Ectodermal cell (in vitro differentiated cells): ENCODE measurements at regions not wholly inside any gene's neighbourhood (a gene's known extent, or its start where the extent isn't known, plus 50 kb on each side); places are given as distances from the start of the nearest gene placed in this dataset.

Experiments used
- H3K27ac ChIP-seq: 2 replicates; pipeline ENCODE4 v1.7.0; 2013; ENCODE audit warnings: mild to moderate bottlenecking, low read depth, low read length; ENCODE audit not compliant: insufficient read depth, poor library complexity, severe bottlenecking
- H3K27me3 ChIP-seq: 2 replicates; pipeline ENCODE4 v1.7.0; 2013; ENCODE audit warnings: mild to moderate bottlenecking, low read length; ENCODE audit not compliant: insufficient read depth, control insufficient read depth, poor library complexity, severe bottlenecking
- H3K36me3 ChIP-seq: one replicate; pipeline ENCODE4 v1.7.0; 2013; ENCODE audit warnings: low read length; ENCODE audit not compliant: control insufficient read depth, insufficient read depth
- H3K4me1 ChIP-seq: one replicate; pipeline ENCODE4 v1.7.0; 2013; ENCODE audit warnings: low read length; ENCODE audit not compliant: control insufficient read depth, insufficient read depth
- H3K4me3 ChIP-seq: 2 replicates; pipeline ENCODE4 v1.7.0; 2013; ENCODE audit warnings: low read depth, low read length, control low read depth; ENCODE audit not compliant: insufficient read depth
- H3K9me3 ChIP-seq: 2 replicates; pipeline ENCODE4 v1.7.0; 2013; ENCODE audit warnings: mild to moderate bottlenecking, low read length, moderate library complexity; ENCODE audit not compliant: control insufficient read depth
- WGBS, 2 experiments: methylation state at CpG; one replicate each; pipeline ENCODE4 v1.1.7; 2013; ENCODE audit warnings: missing lambda C conversion rate in 2 of 2; 5-methylcytosine and 5-hydroxymethylcytosine counted together

DNA sequence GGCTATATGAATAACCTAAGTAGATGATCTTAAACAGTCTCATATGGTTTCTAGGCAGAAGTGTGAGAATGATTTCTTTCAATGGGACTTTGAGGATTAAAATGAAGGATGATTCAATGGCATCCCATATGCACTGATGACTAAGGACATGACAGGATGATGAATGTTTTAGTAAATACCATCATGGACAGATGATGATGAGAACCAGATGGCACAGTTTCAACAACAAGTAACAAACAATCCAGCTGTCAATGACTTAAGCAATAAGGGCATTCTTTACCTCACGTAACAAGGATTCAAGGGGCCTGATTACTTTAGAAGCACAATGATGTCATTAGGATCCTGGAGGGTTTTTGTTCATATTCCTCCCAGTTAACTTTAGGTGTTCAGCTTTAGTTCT, 2678.4 kb downstream of the PCDH9 start:
- no peaks in the 10 kb centered on the region for H3K4me1 ChIP-seq
- WGBS, 2 experiments, result 50 to 71% methylated on average over 1 of the region's 1 CpG
- no peak overlapping the region for H3K4me3 ChIP-seq
- H3K27me3 ChIP-seq, result no peaks in the 10 kb centered on the region
- H3K9me3 ChIP-seq, result no peaks in the 10 kb centered on the region
- H3K36me3 ChIP-seq, result no peaks in the 10 kb centered on the region
- H3K27ac ChIP-seq, result no peak overlapping the region

DNA sequence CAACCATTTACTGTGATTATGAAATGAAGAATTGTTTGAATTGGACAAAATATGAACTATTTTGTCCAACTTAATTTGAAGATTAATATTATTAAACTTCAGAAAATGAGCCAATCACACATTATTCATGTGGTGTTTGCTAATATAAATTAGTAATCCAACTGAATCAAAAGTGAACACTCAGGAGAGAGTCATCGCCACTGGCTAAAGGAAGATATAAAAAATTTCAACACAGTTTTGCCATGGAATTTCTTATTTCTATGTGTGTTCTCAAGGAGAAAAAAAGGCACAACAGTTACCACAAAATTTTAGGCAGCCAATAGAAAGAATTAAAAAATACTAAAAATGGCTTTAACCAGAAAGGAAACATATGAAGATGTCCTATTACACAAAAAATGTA, 2683.8 kb downstream of the PCDH9 start:
- Histone ChIP-seq H3K4me1 (no peaks in the 10 kb centered on the region), H3K9me3 (no peaks in the 10 kb centered on the region), H3K4me3 (no peak overlapping the region), H3K27ac (no peak overlapping the region), H3K36me3 (no peaks in the 10 kb centered on the region), H3K27me3 (no peaks in the 10 kb centered on the region)
- WGBS, 2 experiments, result 100% methylated on average over 1 of the region's 1 CpG; no CpG with 5 or more reads in 1 of the 2 experiments

DNA sequence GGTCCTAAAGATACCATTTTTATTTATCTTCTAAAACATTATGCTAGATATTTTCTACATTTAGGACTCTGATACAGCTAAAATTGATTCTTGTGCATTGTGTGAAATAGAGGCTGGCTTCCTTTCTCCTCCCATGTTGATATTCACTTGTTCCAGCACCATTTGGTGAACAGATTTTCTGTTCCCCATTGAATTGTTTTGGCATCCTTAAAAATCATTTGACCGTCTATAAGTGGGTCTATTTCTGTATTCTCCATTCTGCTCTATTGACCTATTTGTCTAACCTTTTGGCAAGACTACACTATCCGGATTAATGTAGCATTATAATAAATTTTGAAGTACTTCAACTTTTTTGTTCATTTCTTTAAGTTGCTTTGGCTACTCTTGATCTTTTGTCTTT, 2689.2 kb downstream of the PCDH9 start:
- Histone ChIP-seq H3K4me1 (no peaks in the 10 kb centered on the region), H3K9me3 (no peaks in the 10 kb centered on the region), H3K4me3 (no peak overlapping the region), H3K36me3 (no peaks in the 10 kb centered on the region), H3K27me3 (no peaks in the 10 kb centered on the region), H3K27ac (no peak overlapping the region)
- WGBS, 2 experiments, result 80 to 100% methylated on average over 1 to 2 of the region's 2 CpGs

DNA sequence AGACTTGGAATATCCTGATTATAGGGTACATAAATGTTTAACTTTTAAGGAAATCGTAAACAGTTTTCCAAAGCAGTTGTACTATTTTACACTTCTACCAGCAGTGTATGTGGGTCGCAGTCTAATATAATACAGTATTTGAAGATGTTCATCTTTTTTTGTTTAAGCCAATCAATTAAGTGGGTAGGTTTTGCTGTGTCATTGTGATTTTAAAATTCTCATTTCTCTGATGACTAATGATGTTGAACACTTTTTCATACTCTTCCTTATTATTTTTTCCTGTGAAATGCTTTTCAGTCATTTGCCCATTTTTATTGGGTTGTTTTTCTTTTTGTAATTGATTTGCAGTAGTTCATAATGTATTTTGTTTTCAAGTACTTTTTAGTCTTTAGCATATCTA, 2689.7 kb downstream of the PCDH9 start:
- H3K27me3 ChIP-seq, result no peaks in the 10 kb centered on the region
- WGBS, 2 experiments, result 95 to 100% methylated on average over 1 to 2 of the region's 2 CpGs

DNA sequence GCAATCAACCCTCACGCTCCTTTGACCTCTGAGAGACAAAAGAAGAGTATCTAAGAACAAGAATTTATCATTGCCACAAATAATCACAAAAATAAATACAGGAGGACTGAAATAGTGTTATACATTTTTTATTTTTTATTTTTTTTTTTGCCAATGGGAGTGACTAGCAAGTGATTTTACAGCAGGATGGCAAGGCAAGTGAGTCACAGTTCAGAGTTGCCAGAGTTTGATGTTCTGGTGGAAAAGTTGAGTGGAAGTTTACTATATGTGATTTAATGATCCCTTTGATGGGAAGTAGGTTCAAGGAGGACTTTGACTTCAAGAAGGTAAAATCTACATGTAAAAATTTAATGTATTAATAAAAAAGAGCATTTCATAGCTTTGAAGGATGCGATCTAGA, 2691.4 kb downstream of the PCDH9 start:
- Histone ChIP-seq H3K27ac (no peak overlapping the region), H3K4me1 (no peaks in the 10 kb centered on the region), H3K36me3 (no peaks in the 10 kb centered on the region), H3K4me3 (no peak overlapping the region), H3K27me3 (no peaks in the 10 kb centered on the region), H3K9me3 (no peaks in the 10 kb centered on the region)
- WGBS, 2 experiments, result 85% methylated on average over 2 of the region's 2 CpGs; no CpG with 5 or more reads in 1 of the 2 experiments

More for the DNA sequence above, 2689.7 kb downstream of the PCDH9 start:
- H3K4me1 ChIP-seq, result no peaks in the 10 kb centered on the region
- no peaks in the 10 kb centered on the region for H3K9me3 ChIP-seq
- H3K36me3 ChIP-seq, result no peaks in the 10 kb centered on the region
- no peak overlapping the region for H3K27ac ChIP-seq
- no peak overlapping the region for H3K4me3 ChIP-seq

DNA sequence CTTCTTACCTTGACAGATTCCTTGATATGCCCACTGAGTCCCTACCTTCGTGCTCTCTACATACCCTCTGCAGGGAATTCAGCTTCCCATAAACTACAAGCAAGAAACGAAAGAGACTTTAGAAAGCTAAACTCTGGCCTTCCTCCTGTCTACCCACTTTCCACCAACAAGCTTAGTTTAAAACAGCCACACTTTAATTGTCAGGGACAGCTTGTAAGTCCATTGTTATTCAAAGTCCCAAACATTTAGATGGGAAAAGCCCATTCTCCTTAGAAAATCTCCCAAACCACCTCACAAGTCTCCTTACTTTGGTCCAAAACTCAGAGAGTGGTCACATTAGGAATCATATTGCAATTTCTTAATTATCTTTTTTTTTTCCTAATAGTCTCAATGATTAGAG, 2695.8 kb downstream of the PCDH9 start:
- H3K9me3 ChIP-seq, result no peaks in the 10 kb centered on the region
- WGBS, 2 experiments, result 49% methylated on average over 2 of the region's 2 CpGs
- no peak overlapping the region for H3K4me3 ChIP-seq
- H3K36me3 ChIP-seq, result no peaks in the 10 kb centered on the region
- H3K4me1 ChIP-seq, result no peaks in the 10 kb centered on the region
- no peak overlapping the region for H3K27ac ChIP-seq
- H3K27me3 ChIP-seq, result no peaks in the 10 kb centered on the region

DNA sequence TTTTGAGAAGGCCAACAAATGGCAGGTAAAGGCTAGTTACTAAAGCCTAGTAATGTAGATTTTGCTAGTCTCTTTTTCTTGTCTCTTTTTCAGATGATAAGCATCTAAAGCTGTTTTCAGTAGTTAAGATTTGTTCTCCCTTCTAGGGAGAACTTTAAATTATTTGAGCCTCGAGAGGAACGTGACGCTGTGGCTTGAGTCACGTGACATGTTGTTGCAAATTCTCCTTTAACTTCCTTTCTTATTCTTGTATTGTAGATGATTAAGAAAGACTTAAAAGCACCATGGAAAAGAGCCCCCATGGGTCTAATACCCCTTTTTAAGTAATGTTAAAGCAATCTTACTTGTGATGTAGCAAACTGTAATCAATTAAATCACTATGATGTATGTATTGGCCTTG, 2698.7 kb downstream of the PCDH9 start:
- Histone ChIP-seq H3K9me3 (no peaks in the 10 kb centered on the region), H3K4me3 (no peak overlapping the region), H3K4me1 (no peaks in the 10 kb centered on the region), H3K27me3 (no peaks in the 10 kb centered on the region), H3K36me3 (no peaks in the 10 kb centered on the region), H3K27ac (no peak overlapping the region)
- WGBS, 2 experiments, result 93% methylated on average over 4 of the region's 4 CpGs; no CpG with 5 or more reads in 1 of the 2 experiments

DNA sequence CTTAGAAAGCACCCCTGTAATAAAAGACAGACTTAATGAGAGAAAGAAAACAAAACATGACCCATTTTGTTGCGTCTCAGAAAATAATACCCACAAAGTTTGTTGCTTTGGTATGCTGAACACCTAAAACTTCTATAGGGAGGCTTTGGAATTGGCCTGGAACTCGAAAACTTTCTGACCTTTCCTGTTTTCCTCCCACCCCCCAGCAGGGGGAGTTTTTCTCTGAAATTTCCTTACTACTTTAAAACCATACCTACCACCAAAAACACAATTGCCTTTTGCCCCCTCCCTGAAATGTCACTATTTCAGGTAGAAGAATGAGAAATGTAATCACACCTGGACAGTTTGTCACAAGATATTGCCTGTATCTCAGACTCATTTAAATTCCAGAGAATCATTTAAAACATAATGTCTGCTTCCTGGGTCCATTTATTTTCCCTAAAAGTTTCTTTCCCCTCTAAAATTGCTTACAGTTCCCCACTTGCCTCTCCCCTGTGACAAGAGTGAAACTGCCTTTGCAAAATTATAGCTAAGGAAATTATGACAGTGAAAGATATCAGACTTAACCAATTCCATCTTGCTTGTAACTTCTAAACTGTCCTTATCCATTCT, 2700.2 kb downstream of the PCDH9 start:
- no peaks in the 10 kb centered on the region for H3K27me3 ChIP-seq
- WGBS, 2 experiments, result 50 to 53% methylated on average over 2 of the region's 2 CpGs
- H3K4me1 ChIP-seq, result no peaks in the 10 kb centered on the region
- no peaks in the 10 kb centered on the region for H3K36me3 ChIP-seq
- H3K9me3 ChIP-seq, result no peaks in the 10 kb centered on the region
- no peak overlapping the region for H3K27ac ChIP-seq
- H3K4me3 ChIP-seq, result no peak overlapping the region

DNA sequence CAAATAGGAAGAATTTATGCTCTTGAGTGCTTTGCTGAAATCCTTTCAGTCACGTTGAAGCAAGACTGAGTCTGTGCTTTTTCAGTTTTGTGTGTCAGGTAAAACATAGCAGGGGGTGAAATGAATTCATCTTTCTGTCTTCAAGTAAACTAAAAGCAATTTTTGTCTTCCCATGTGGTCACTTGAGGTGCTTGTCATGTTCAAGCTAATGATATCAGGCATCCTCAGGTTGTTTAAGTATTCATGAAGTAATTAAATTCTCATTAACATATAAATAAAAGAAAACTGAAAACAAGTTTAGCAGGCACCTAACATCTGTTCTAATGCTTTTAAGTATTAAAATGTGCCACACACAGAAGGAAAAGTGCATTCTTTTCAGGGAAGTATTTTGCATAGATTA, 2701.3 kb downstream of the PCDH9 start:
- Histone ChIP-seq H3K4me1 (no peaks in the 10 kb centered on the region), H3K9me3 (no peaks in the 10 kb centered on the region), H3K36me3 (no peaks in the 10 kb centered on the region), H3K27ac (no peak overlapping the region), H3K27me3 (no peaks in the 10 kb centered on the region), H3K4me3 (no peak overlapping the region)
- WGBS, 2 experiments, result 24 to 31% methylated on average over 1 of the region's 1 CpG

DNA sequence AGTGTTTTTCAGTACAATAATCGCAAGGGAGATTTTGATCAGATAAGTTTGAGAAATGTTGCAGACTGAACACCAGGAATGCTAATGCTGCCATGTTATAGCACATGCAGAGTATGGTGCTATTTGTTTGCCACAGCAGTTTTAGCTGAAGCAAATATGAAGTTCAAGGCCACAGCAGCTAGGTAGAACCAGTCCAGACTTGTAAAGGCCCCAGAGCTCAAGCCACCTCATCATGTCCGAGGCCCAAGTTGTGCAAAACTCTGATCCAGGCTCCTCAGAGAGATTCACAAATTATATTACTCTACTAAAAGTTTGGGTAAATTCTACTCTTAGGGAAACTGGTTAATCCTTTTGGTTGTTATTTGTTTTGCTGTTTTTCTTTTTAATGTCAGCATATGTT, 2702.6 kb downstream of the PCDH9 start:
- Histone ChIP-seq H3K9me3 (no peaks in the 10 kb centered on the region), H3K4me1 (no peaks in the 10 kb centered on the region), H3K36me3 (no peaks in the 10 kb centered on the region), H3K4me3 (no peak overlapping the region), H3K27me3 (no peaks in the 10 kb centered on the region), H3K27ac (no peak overlapping the region)
- WGBS, 2 experiments, result 96 to 100% methylated on average over 2 of the region's 2 CpGs

DNA sequence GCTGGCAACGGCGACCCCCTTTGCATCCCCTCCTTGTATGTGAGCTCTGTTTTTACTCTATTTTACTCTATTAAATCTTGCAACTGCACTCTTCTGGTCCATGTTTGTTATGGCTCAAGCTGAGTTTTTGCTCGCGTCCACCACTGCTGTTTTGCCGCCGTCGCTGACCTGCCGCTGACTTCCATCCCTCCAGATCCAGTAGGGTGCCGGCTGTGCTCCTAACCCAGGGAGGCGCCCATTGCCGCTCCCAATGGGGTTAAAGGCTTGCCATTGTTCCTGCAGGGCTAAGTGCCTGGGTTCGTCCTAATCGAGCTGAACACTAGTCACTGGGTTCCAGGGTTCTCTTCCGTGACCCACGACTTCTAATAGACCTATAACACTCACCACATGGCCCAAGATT, 2704.4 kb downstream of the PCDH9 start:
- Histone ChIP-seq H3K4me1 (no peaks in the 10 kb centered on the region), H3K27me3 (no peaks in the 10 kb centered on the region), H3K27ac (no peak overlapping the region), H3K36me3 (no peaks in the 10 kb centered on the region), H3K9me3 (no peaks in the 10 kb centered on the region), H3K4me3 (no peak overlapping the region)
- WGBS, 2 experiments, result 95% methylated on average over 15 of the region's 15 CpGs
